Retinal pigment epithelial cell (primary cell): ENCODE measurements at regions not wholly inside any gene's neighbourhood (a gene's known extent, or its start where the extent isn't known, plus 50 kb on each side); places are given as distances from the start of the nearest gene placed in this dataset.
"Not testable (repeated sequence)": the region's sequence is repeated elsewhere in the genome, so short reads cannot be mapped to it uniquely, and the experiment has no call there.

Experiments used
- DNase-seq: peaks from one replicate; pipeline ENCODE4 v3.0.0-alpha.2; 2010; ENCODE audit warnings: low read depth
- H3K4me3 ChIP-seq: 2 replicates; pipeline ENCODE4 v1.5.1; 2011; ENCODE audit warnings: mild to moderate bottlenecking, low read length, control low read depth, moderate library complexity
- CTCF ChIP-seq: conservative IDR thresholded peaks from 2 replicates; pipeline ENCODE4 v1.5.1; 2011; ENCODE audit warnings: low read depth, low read length, control low read depth, inconsistent platforms

GRCh38 chr1:166432655-166433054 lies 265.9 kb upstream of the FAM78B start:
- no peak overlapping the region for H3K4me3 ChIP-seq
- no peak for DNase-seq
- no peak for TF ChIP-seq CTCF

GRCh38 chr1:166433404-166434304 lies 266.9 kb upstream of the FAM78B start:
- H3K4me3 ChIP-seq: not testable (repeated sequence)
- peak; percentile 46 for TF ChIP-seq CTCF

GRCh38 chr1:166457700-166458099 lies 290.9 kb upstream of the FAM78B start:
- H3K4me3 ChIP-seq: no peak overlapping the region
- TF ChIP-seq CTCF: no peak
- no peak for DNase-seq

More at GRCh38 chr1:166433404-166434304, 266.9 kb upstream of the FAM78B start:
- DNase-seq: peak; percentile 2

- no peak for TF ChIP-seq CTCF
- no peak for DNase-seq
- H3K4me3 ChIP-seq: no peak overlapping the region
Measured at GRCh38 chr1:166464333-166464732, 297.5 kb upstream of the FAM78B start.

GRCh38 chr1:166470014-166470413 lies 303.2 kb upstream of the FAM78B start:
- DNase-seq: no peak
- no peak overlapping the region for H3K4me3 ChIP-seq
- TF ChIP-seq CTCF: no peak

GRCh38 chr1:166470441-166470840 lies 303.6 kb upstream of the FAM78B start:
- no peak overlapping the region for H3K4me3 ChIP-seq
- DNase-seq: no peak
- TF ChIP-seq CTCF: no peak

GRCh38 chr1:166471359-166471758 lies 304.6 kb upstream of the FAM78B start:
- no peak for DNase-seq
- no peak for TF ChIP-seq CTCF
- no peak overlapping the region for H3K4me3 ChIP-seq
